ENCODE measurements at regions not wholly inside any gene's neighbourhood (a gene's known extent, or its start where the extent isn't known, plus 50 kb on each side); places are given as distances from the start of the nearest gene placed in this dataset.
A peak's percentile ranks its signal among the peaks of the same experiment; 100 is the strongest.

DNA sequence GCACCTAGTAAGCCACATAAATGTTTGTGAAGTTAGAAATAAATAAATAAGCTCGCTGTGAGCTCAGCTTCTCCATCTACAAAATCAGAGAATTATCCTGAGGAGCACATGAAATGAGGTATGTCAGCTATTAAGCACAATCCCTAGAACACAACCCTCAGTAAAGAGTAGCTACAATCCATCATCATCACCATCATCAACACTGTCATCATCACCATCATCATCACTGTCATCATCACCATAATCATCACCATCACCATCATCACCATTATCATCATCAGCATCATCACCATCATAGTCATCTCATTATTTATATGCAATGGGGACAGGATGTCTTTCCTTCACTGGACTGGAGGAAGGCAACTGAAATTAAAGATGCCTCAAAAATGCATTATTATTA lies 189.6 kb downstream of the NPHP4 start:
- Histone ChIP-seq H3K4me3 (no peak overlapping the region), H3K79me2 (ENCODE audit: low read depth) (no peaks in the 10 kb centered on the region), H3K4me1 (peaks cover 5% of the 10 kb centered on the region), H3F3A (ENCODE audit: low read depth) (no peaks in the 10 kb centered on the region), H3K36me3 (no peaks in the 10 kb centered on the region), H3K27me3 (no peaks in the 10 kb centered on the region), H3K9me3 (ENCODE audit: low read depth) (no peaks in the 10 kb centered on the region), H2AFZ (replicated peaks) (no peak overlapping the region), H3K4me2 (no peak overlapping the region), H3K27ac (no peak overlapping the region), H3K9ac (no peak overlapping the region), H4K20me1 (ENCODE audit: low read depth) (no peaks in the 10 kb centered on the region)
- H3K4me1 Mint-ChIP-seq: peaks cover 7% of the 10 kb centered on the region
- no peak overlapping the region for H3K27ac Mint-ChIP-seq
- no peaks in the 10 kb centered on the region for H3K36me3 Mint-ChIP-seq
- no peak for DNase-seq (ENCODE audit: low spot score)
- TF ChIP-seq, protein P1, sequence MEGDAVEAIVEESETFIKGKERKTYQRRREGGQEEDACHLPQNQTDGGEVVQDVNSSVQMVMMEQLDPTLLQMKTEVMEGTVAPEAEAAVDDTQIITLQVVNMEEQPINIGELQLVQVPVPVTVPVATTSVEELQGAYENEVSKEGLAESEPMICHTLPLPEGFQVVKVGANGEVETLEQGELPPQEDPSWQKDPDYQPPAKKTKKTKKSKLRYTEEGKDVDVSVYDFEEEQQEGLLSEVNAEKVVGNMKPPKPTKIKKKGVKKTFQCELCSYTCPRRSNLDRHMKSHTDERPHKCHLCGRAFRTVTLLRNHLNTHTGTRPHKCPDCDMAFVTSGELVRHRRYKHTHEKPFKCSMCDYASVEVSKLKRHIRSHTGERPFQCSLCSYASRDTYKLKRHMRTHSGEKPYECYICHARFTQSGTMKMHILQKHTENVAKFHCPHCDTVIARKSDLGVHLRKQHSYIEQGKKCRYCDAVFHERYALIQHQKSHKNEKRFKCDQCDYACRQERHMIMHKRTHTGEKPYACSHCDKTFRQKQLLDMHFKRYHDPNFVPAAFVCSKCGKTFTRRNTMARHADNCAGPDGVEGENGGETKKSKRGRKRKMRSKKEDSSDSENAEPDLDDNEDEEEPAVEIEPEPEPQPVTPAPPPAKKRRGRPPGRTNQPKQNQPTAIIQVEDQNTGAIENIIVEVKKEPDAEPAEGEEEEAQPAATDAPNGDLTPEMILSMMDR (IDR thresholded peaks at IDR 0.05): no peak
- TF ChIP-seq EZH2 (IDR thresholded peaks at IDR 0.05) (no peak), EZH2phosphoT487 (IDR thresholded peaks at IDR 0.05) (no peak)
- H3K4me3 Mint-ChIP-seq: no peak overlapping the region
- H3K9me3 Mint-ChIP-seq: no peaks in the 10 kb centered on the region
- H3K27me3 Mint-ChIP-seq (ENCODE audit: insufficient read depth, low read depth): peaks cover 4% of the 10 kb centered on the region

DNA sequence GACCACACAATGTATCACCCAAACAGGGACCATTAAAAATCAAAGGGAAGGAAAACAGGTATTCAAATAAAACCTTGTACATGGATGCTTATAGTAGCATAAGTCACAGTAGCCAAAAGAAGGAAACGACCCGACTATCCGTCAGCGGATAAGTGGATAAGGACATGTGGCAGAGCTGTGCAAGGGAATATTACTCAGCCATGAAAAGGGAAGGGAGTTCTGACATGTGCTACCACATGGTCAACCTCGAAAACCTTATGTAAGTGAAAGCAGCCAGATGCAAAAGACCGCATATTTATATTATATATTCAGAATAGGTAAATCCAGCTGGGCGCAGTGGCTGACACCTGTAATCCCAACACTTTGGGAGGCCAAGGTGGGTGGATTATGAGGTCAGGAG lies 193.3 kb downstream of the NPHP4 start:
- H3K9me3 ChIP-seq (ENCODE audit: low read depth): no peaks in the 10 kb centered on the region
- H3K4me3 ChIP-seq: no peak overlapping the region
- H3K27me3 ChIP-seq: no peaks in the 10 kb centered on the region
- Mint-ChIP-seq H3K27me3 (ENCODE audit: insufficient read depth, low read depth) (peaks cover 10% of the 10 kb centered on the region), H3K36me3 (no peaks in the 10 kb centered on the region), H3K9me3 (no peaks in the 10 kb centered on the region), H3K27ac (no peak overlapping the region), H3K4me1 (peaks cover 19% of the 10 kb centered on the region), H3K4me3 (no peak overlapping the region)
- DNase-seq (ENCODE audit: low spot score): no peak
- no peaks in the 10 kb centered on the region for H3K36me3 ChIP-seq
- H3K27ac ChIP-seq: no peak overlapping the region
- H3K4me1 ChIP-seq: peaks cover 5% of the 10 kb centered on the region
- no peaks in the 10 kb centered on the region for H3F3A ChIP-seq (ENCODE audit: low read depth)
- no peak overlapping the region for H3K9ac ChIP-seq
- no peaks in the 10 kb centered on the region for H4K20me1 ChIP-seq (ENCODE audit: low read depth)
- H2AFZ ChIP-seq (replicated peaks): no peak overlapping the region
- TF ChIP-seq EZH2 (IDR thresholded peaks at IDR 0.05): no peak
- TF ChIP-seq, protein P1 (IDR thresholded peaks at IDR 0.05): no peak
- no peak for TF ChIP-seq EZH2phosphoT487 (IDR thresholded peaks at IDR 0.05)
- no peaks in the 10 kb centered on the region for H3K79me2 ChIP-seq (ENCODE audit: low read depth)
- no peak overlapping the region for H3K4me2 ChIP-seq

DNA sequence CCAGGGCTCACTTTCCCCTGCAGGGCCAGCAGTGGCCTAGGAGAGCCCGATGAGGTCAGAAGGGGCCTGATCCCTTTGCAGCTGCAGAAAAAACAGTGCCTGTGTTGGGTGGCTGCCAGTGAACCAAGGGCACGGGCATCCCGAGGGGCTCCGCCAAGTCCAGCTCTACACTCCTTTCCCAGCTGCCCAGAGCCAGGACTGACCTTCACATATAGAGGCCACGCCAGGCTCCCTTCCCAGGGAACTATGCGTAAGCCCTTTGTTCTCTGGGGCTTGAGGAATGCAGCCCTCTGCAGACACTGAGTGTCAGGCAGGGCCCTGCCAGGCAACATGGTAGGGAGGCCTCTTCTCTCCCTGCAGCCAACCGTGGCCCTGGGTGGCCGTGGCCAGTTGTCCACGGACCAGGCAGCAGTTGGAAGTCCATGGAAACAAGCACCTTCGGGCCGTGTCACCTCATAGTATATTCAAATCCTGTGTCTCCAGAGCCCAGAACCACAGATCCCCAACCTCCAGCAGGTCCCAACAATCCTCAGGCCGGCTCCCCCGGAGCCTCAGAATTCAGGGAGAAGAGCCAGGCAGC lies 194.0 kb downstream of the NPHP4 start:
- H3K36me3 ChIP-seq: no peaks in the 10 kb centered on the region
- H3K4me2 ChIP-seq: no peak overlapping the region
- H3K9ac ChIP-seq: no peak overlapping the region
- H3K79me2 ChIP-seq (ENCODE audit: low read depth): no peaks in the 10 kb centered on the region
- no peak overlapping the region for H3K27ac ChIP-seq
- H3F3A ChIP-seq (ENCODE audit: low read depth): no peaks in the 10 kb centered on the region
- no peaks in the 10 kb centered on the region for H3K9me3 Mint-ChIP-seq
- peaks cover 9% of the 10 kb centered on the region for H3K4me1 ChIP-seq
- no peak overlapping the region for H2AFZ ChIP-seq (replicated peaks)
- TF ChIP-seq, protein P1 (IDR thresholded peaks at IDR 0.05): no peak
- TF ChIP-seq EZH2phosphoT487 (IDR thresholded peaks at IDR 0.05): no peak
- no peak for TF ChIP-seq EZH2 (IDR thresholded peaks at IDR 0.05)
- H3K27me3 Mint-ChIP-seq (ENCODE audit: insufficient read depth, low read depth): peaks cover 10% of the 10 kb centered on the region
- H3K9me3 ChIP-seq (ENCODE audit: low read depth): no peaks in the 10 kb centered on the region
- H4K20me1 ChIP-seq (ENCODE audit: low read depth): no peaks in the 10 kb centered on the region
- no peak overlapping the region for H3K4me3 ChIP-seq
- no peaks in the 10 kb centered on the region for H3K27me3 ChIP-seq
- H3K4me1 Mint-ChIP-seq: peaks cover 25% of the 10 kb centered on the region
- H3K4me3 Mint-ChIP-seq: no peak overlapping the region
- no peak overlapping the region for H3K27ac Mint-ChIP-seq
- peak; percentile 82 for DNase-seq (ENCODE audit: low spot score)
- H3K36me3 Mint-ChIP-seq: no peaks in the 10 kb centered on the region

Data from neural progenitor cell (in vitro differentiated cells).